Esophagus muscularis mucosa (tissue), 4 donors: ENCODE measurements at regions not wholly inside any gene's neighbourhood (a gene's known extent, or its start where the extent isn't known, plus 50 kb on each side); places are given as distances from the start of the nearest gene placed in this dataset.

ENCODE experiments used
- DNase-seq: peaks from one replicate; pipeline ENCODE4 v3.0.0-alpha.2; 2017; ENCODE audit errors: extremely low spot score
- H3K27ac ChIP-seq, 4 donors: fragments of 200-600 bp; sonication (generic); replicated peaks in 1 of 4; 1 replicate in 3 of 4; 2 replicates in 1 of 4; pipeline ENCODE4 v1.5.1; 2016 to 2019; ENCODE audit warnings: mild to moderate bottlenecking in 1 of 4
- H3K27me3 ChIP-seq, 4 donors: fragments of 200-600 bp; sonication (generic); one replicate each; pipeline versions ENCODE4 v1.5.1 to v1.6.0; 2016 to 2019
- H3K36me3 ChIP-seq, 4 donors: fragments of 200-600 bp; sonication (generic); one replicate each; pipeline ENCODE4 v1.5.1; 2016 to 2019
- H3K4me1 ChIP-seq, 4 donors: fragments of 200-600 bp; sonication (generic); one replicate each; pipeline ENCODE4 v1.5.1; 2016 to 2019
- H3K4me3 ChIP-seq, 4 donors: fragments of 200-600 bp; sonication (generic); 1 replicate in 2 of 4; 2 replicates in 2 of 4; pipeline ENCODE4 v1.5.1; 2016 to 2019; ENCODE audit warnings: mild to moderate bottlenecking in 4 of 4, moderate library complexity in 1 of 4
- H3K9me3 ChIP-seq, 4 donors: fragments of 200-600 bp; sonication (generic); 1 replicate in 3 of 4; 2 replicates in 1 of 4; pipeline ENCODE4 v1.5.1; 2016 to 2019
- EP300 ChIP-seq: sonication (generic); formaldehyde crosslinking; IDR thresholded peaks from one replicate; pipeline ENCODE4 v1.6.1; 2017; ENCODE audit warnings: antibody characterized with exemption
- POLR2A ChIP-seq: fragments of 450-650 bp; IDR thresholded peaks from one replicate; pipeline ENCODE4 v1.6.1; 2017; ENCODE audit warnings: antibody characterized with exemption, moderate library complexity, mild to moderate bottlenecking, low read depth
- POLR2AphosphoS5 ChIP-seq, 2 donors: sonication (generic); formaldehyde crosslinking; IDR thresholded peaks; one replicate each; pipeline ENCODE4 v1.6.1; 2017; ENCODE audit warnings: antibody characterized with exemption in 2 of 2
- WGBS: methylation state at CpG from one replicate; pipeline ENCODE4 v1.1.5; 2018; 5-methylcytosine and 5-hydroxymethylcytosine counted together
- intact Hi-C: fragments of 100-400 bp; cut with DNase I; formaldehyde crosslinking; loops from one replicate; pipeline ENCODE4 v1.15.1; 2023
- TF ChIP-seq, protein P1 (sequence below), 3 experiments: fragments of 200-600 bp in 2 of 3; fragments of 450-650 bp in 1 of 3; sonication (generic) in 2 of 3; IDR thresholded peaks; one replicate each; pipeline ENCODE4 v1.5.1; 2017 to 2019; ENCODE audit warnings: antibody characterized with exemption in 3 of 3, mild to moderate bottlenecking in 2 of 3, moderate library complexity in 1 of 3

- WGBS = 88% methylated on average over 3 of the region's 3 CpGs
- no peaks in the 10 kb centered on the region for H3K36me3 ChIP-seq
Measured at GRCh38 chr1:115413621-115414020, 75.6 kb upstream of the NGF start.

DNA sequence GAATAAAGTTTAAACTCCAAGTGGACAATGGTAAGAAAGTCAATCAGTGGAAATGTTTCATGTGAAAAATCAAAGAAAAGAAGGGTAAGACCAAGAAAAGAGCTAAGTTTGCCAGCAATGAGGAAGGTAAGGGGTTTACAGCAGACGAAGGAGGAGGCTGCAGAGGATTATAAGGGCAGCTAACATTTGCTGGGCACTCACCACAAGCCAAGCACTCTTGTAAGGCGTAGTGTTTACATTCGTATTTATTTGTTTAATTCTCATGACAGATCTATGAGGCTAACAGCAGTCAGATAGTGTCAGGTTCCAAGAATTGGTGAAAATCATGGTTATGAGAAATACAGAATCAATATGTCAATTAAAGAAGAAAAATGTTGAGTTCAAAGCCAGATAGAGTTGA is 75.2 kb upstream of the NGF start:
- Histone ChIP-seq H3K27me3 (no peaks in the 10 kb centered on the region), H3K36me3 (no peaks in the 10 kb centered on the region), H3K9me3 (no peaks in the 10 kb centered on the region), H3K4me3 (no peak overlapping the region), H3K4me1 (peaks cover 0 to 9% (median 2%) of the 10 kb centered on the region in 4 donors), H3K27ac (no peak overlapping the region)
- intact Hi-C loops = no loop called here
- no peak for DNase-seq
- TF ChIP-seq EP300 (no peak), POLR2AphosphoS5 (IDR thresholded peaks at IDR 0.05) (no peak), POLR2A (no peak)
- TF ChIP-seq, protein P1, sequence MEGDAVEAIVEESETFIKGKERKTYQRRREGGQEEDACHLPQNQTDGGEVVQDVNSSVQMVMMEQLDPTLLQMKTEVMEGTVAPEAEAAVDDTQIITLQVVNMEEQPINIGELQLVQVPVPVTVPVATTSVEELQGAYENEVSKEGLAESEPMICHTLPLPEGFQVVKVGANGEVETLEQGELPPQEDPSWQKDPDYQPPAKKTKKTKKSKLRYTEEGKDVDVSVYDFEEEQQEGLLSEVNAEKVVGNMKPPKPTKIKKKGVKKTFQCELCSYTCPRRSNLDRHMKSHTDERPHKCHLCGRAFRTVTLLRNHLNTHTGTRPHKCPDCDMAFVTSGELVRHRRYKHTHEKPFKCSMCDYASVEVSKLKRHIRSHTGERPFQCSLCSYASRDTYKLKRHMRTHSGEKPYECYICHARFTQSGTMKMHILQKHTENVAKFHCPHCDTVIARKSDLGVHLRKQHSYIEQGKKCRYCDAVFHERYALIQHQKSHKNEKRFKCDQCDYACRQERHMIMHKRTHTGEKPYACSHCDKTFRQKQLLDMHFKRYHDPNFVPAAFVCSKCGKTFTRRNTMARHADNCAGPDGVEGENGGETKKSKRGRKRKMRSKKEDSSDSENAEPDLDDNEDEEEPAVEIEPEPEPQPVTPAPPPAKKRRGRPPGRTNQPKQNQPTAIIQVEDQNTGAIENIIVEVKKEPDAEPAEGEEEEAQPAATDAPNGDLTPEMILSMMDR (IDR thresholded peaks at IDR 0.05) = no peak
- WGBS = 92% methylated on average over 3 of the region's 3 CpGs

More at GRCh38 chr1:115413621-115414020, 75.6 kb upstream of the NGF start:
- DNase-seq = peak; percentile 29
- no peaks in the 10 kb centered on the region for H3K9me3 ChIP-seq
- peaks cover 0 to 9% (median 2%) of the 10 kb centered on the region in 4 donors for H3K4me1 ChIP-seq
- intact Hi-C loops = no loop called here
- no peak overlapping the region for H3K4me3 ChIP-seq
- H3K27ac ChIP-seq = no peak overlapping the region
- TF ChIP-seq POLR2AphosphoS5 (IDR thresholded peaks at IDR 0.05) (no peak), POLR2A (no peak), EP300 (no peak)
- TF ChIP-seq, protein P1 (IDR thresholded peaks at IDR 0.05) = no peak
- H3K27me3 ChIP-seq = no peaks in the 10 kb centered on the region

GRCh38 chr1:115412733-115413132 is 74.7 kb upstream of the NGF start:
- 100% methylated on average over 1 of the region's 1 CpG for WGBS
- DNase-seq = peak; percentile 53
- intact Hi-C loops = no loop called here
- peaks cover 0 to 9% (median 2%) of the 10 kb centered on the region in 4 donors for H3K4me1 ChIP-seq
- H3K9me3 ChIP-seq = no peaks in the 10 kb centered on the region
- no peaks in the 10 kb centered on the region for H3K27me3 ChIP-seq
- H3K4me3 ChIP-seq = no peak overlapping the region
- H3K36me3 ChIP-seq = no peaks in the 10 kb centered on the region
- TF ChIP-seq EP300 (no peak), POLR2AphosphoS5 (IDR thresholded peaks at IDR 0.05) (no peak), POLR2A (no peak)
- TF ChIP-seq, protein P1 (IDR thresholded peaks at IDR 0.05) = no peak
- H3K27ac ChIP-seq = no peak overlapping the region

DNA sequence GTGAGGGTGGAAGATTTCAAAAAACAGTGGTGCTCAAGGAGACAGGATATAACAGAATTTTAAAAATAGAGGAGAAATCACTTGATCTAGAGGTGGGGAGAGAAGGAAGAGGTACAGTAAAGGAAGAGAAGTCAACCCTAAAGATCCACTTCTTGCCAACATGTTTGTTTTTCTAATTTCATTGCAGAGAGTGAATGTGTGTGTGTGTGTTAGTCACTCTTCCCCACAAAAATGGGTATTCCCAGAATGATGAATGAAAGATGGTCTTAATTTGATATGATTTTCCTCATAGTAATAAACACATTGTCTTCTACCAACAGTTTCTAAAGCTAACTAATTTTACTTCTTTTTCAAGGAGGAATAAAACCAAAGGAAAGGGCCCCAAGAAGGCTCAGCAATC is 74.2 kb upstream of the NGF start:
- intact Hi-C loops = no loop called here
- Histone ChIP-seq H3K36me3 (no peaks in the 10 kb centered on the region), H3K27me3 (no peaks in the 10 kb centered on the region), H3K4me3 (no peak overlapping the region), H3K9me3 (no peaks in the 10 kb centered on the region), H3K4me1 (peaks cover 0 to 9% (median 2%) of the 10 kb centered on the region in 4 donors), H3K27ac (no peak overlapping the region)
- DNase-seq = no peak
- TF ChIP-seq POLR2AphosphoS5 (IDR thresholded peaks at IDR 0.05) (no peak), POLR2A (no peak), EP300 (no peak)
- TF ChIP-seq, protein P1 (IDR thresholded peaks at IDR 0.05) = no peak

- TF ChIP-seq EP300 (no peak), POLR2A (no peak), POLR2AphosphoS5 (IDR thresholded peaks at IDR 0.05) (no peak)
- TF ChIP-seq, protein P1 (IDR thresholded peaks at IDR 0.05) = no peak
- Histone ChIP-seq H3K36me3 (no peaks in the 10 kb centered on the region), H3K27me3 (no peaks in the 10 kb centered on the region), H3K9me3 (peaks cover 0 to 3% (median 0%) of the 10 kb centered on the region in 4 donors), H3K4me3 (no peak overlapping the region), H3K27ac (no peak overlapping the region), H3K4me1 (peaks cover 0 to 9% (median 2%) of the 10 kb centered on the region in 4 donors)
- intact Hi-C loops = no loop called here
- DNase-seq = peak; percentile 37
- WGBS = 88% methylated on average over 1 of the region's 1 CpG
Measured at GRCh38 chr1:115411371-115412063, 73.5 kb upstream of the NGF start.
